WTC11 (cell line): ENCODE measurements at regions not wholly inside any gene's neighbourhood (a gene's known extent, or its start where the extent isn't known, plus 50 kb on each side); places are given as distances from the start of the nearest gene placed in this dataset.

Source experiments
- ATAC-seq: fragments of 200-7000 bp; cut with Tn5 transposase; 2 replicates; pipeline ENCODE4 v1.10.0; 2021; ENCODE audit warnings: mild to moderate bottlenecking, moderate library complexity
- CTCF ChIA-PET: fragments of 300-600 bp; sonication (Branson Sonifier 250); formaldehyde crosslinking; loops from one replicate; lab custom pipeline; 2021; ENCODE audit warnings: antibody characterized with exemption; lab: Charles Lee
- POLR2A ChIA-PET: fragments of 350-600 bp; sonication (Branson Sonifier 250); formaldehyde crosslinking; loops from one replicate; lab custom pipeline; 2021; ENCODE audit warnings: antibody characterized with exemption; lab: Charles Lee
- DNase-seq: peaks from one replicate; pipeline ENCODE4 v3.0.0; 2021; ENCODE audit warnings: low spot score
- H3K27ac Mint-ChIP-seq: 2 replicates; pipeline ENCODE4 v1.8.0; 2021; ENCODE audit warnings: mixed read lengths
- H3K27me3 Mint-ChIP-seq: 2 replicates; pipeline ENCODE4 v1.8.0; 2021; ENCODE audit warnings: low read depth, mild to moderate bottlenecking, moderate library complexity, mixed read lengths
- H3K36me3 Mint-ChIP-seq: 2 replicates; pipeline ENCODE4 v1.8.0; 2021; ENCODE audit warnings: mixed read lengths
- H3K4me1 Mint-ChIP-seq: 2 replicates; pipeline ENCODE4 v1.8.0; 2022; ENCODE audit warnings: mixed read lengths
- H3K4me3 Mint-ChIP-seq: 2 replicates; pipeline ENCODE4 v1.8.0; 2021; ENCODE audit warnings: mild to moderate bottlenecking, moderate library complexity, mixed read lengths
- H3K9me3 Mint-ChIP-seq: 2 replicates; pipeline ENCODE4 v1.8.0; 2021; ENCODE audit warnings: mixed read lengths
- ESRRA ChIP-seq: sonication (generic); formaldehyde crosslinking; IDR thresholded peaks from 2 replicates; pipeline ENCODE4 v1.8.1; 2022; ENCODE audit warnings: mild to moderate bottlenecking, missing genetic modification reagents, borderline replicate concordance
- NFATC4 ChIP-seq: fragments of 250-450 bp; sonication (Bioruptor Pico); IDR thresholded peaks from 2 replicates; pipeline ENCODE4 v1.9.0; 2021; ENCODE audit warnings: mild to moderate bottlenecking
- RELA ChIP-seq: sonication (generic); formaldehyde crosslinking; IDR thresholded peaks from 2 replicates; pipeline ENCODE4 v1.8.1; 2022; ENCODE audit warnings: missing genetic modification reagents, mild to moderate bottlenecking, borderline replicate concordance
- SP1 ChIP-seq: sonication (generic); formaldehyde crosslinking; conservative IDR thresholded peaks from 2 replicates; pipeline ENCODE4 v1.8.1; 2022; ENCODE audit warnings: missing genetic modification reagents
- TCF7 ChIP-seq: sonication (generic); formaldehyde crosslinking; IDR thresholded peaks from 2 replicates; pipeline ENCODE4 v1.8.0; 2022; ENCODE audit warnings: mild to moderate bottlenecking, low read depth, missing genetic modification reagents, moderate library complexity
- TP53 ChIP-seq: sonication (generic); formaldehyde crosslinking; IDR thresholded peaks from 2 replicates; pipeline ENCODE4 v1.8.1; 2023; ENCODE audit warnings: mild to moderate bottlenecking, missing genetic modification reagents
- ZNF263 ChIP-seq: sonication (generic); formaldehyde crosslinking; IDR thresholded peaks from 2 replicates; pipeline ENCODE4 v1.8.1; 2022; ENCODE audit warnings: low read depth, mild to moderate bottlenecking, moderate library complexity, missing genetic modification reagents
- ZNF671 ChIP-seq: fragments of 250-450 bp; sonication (Bioruptor Pico); IDR thresholded peaks from 2 replicates; pipeline ENCODE4 v1.8.0; 2021; ENCODE audit warnings: mild to moderate bottlenecking
- TF ChIP-seq, protein P1 (sequence below): sonication (generic); formaldehyde crosslinking; IDR thresholded peaks from 2 replicates; pipeline ENCODE4 v1.8.1; 2022; ENCODE audit warnings: low read depth, mild to moderate bottlenecking, moderate library complexity, missing genetic modification reagents, borderline replicate concordance
- TF ChIP-seq, protein P2 (sequence below): fragments of 250-450 bp; sonication (Bioruptor Pico); IDR thresholded peaks from 2 replicates; pipeline ENCODE4 v1.9.0; 2021; ENCODE audit warnings: moderate library complexity, mild to moderate bottlenecking, inconsistent platforms, borderline replicate concordance
- TF ChIP-seq, protein P3 (sequence below): fragments of 250-450 bp; sonication (Bioruptor Pico); conservative IDR thresholded peaks from 2 replicates; pipeline ENCODE4 v1.9.0; 2021; ENCODE audit warnings: mild to moderate bottlenecking
- TF ChIP-seq, protein P4 (sequence below): fragments of 250-450 bp; sonication (Bioruptor Pico); IDR thresholded peaks from 2 replicates; pipeline ENCODE4 v1.9.0; 2021; ENCODE audit warnings: mild to moderate bottlenecking
- TF ChIP-seq, protein P5 (sequence below): sonication (generic); formaldehyde crosslinking; IDR thresholded peaks from 2 replicates; pipeline ENCODE4 v1.8.0; 2023; ENCODE audit warnings: missing genetic modification reagents, mild to moderate bottlenecking, borderline replicate concordance
- TF ChIP-seq, protein P6 (sequence below): sonication (generic); formaldehyde crosslinking; IDR thresholded peaks from 2 replicates; pipeline ENCODE4 v1.8.1; 2022; ENCODE audit warnings: low read depth, missing genetic modification reagents, borderline replicate concordance
- TF ChIP-seq, protein P7 (sequence below): sonication (generic); formaldehyde crosslinking; IDR thresholded peaks from 2 replicates; pipeline ENCODE4 v1.8.0; 2022; ENCODE audit warnings: mild to moderate bottlenecking, missing genetic modification reagents

DNA sequence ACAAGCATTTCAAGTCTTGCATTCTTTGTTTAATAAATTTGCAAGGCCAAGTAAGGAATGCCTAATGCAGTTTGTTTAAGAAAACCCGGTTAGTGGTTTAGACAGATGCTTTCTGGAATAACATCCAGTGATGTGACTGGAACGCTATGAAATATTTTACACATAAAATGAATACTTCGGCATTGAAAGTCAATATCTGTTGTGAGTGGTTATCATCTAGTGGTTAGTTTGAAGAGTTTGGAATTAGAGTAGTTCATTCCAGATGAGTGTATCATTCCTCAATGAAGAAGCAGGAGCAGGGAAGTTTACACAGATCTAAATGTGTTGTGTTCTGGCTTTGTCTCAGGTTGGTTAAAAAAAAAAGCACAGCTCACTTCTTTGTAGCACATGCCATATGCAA lies 608.0 kb upstream of the PIK3C3 start:
- H3K4me1 Mint-ChIP-seq = peaks cover 5% of the 10 kb centered on the region
- 0 out of 2 replicates have a peak, but pooled peaks cover 2% of the 10 kb centered on the region for H3K36me3 Mint-ChIP-seq
- ATAC-seq = no peak
- no peak overlapping the region for H3K27ac Mint-ChIP-seq
- no peak for DNase-seq
- TF ChIP-seq, protein P1, sequence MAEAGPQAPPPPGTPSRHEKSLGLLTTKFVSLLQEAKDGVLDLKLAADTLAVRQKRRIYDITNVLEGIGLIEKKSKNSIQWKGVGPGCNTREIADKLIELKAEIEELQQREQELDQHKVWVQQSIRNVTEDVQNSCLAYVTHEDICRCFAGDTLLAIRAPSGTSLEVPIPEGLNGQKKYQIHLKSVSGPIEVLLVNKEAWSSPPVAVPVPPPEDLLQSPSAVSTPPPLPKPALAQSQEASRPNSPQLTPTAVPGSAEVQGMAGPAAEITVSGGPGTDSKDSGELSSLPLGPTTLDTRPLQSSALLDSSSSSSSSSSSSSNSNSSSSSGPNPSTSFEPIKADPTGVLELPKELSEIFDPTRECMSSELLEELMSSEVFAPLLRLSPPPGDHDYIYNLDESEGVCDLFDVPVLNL (CRISPR knock-in tag) = no peak
- no peak for TF ChIP-seq SP1 (CRISPR knock-in tag)
- TF ChIP-seq, protein P2, sequence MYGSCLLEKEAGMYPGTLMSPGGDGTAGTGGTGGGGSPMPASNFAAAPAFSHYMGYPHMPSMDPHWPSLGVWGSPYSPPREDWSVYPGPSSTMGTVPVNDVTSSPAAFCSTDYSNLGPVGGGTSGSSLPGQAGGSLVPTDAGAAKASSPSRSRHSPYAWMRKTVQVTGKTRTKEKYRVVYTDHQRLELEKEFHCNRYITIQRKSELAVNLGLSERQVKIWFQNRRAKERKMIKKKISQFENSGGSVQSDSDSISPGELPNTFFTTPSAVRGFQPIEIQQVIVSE (CRISPR knock-in tag) = no peak
- TF ChIP-seq ESRRA (CRISPR knock-in tag) = no peak
- no peak for TF ChIP-seq NFATC4 (CRISPR knock-in tag)
- TF ChIP-seq, protein P3, sequence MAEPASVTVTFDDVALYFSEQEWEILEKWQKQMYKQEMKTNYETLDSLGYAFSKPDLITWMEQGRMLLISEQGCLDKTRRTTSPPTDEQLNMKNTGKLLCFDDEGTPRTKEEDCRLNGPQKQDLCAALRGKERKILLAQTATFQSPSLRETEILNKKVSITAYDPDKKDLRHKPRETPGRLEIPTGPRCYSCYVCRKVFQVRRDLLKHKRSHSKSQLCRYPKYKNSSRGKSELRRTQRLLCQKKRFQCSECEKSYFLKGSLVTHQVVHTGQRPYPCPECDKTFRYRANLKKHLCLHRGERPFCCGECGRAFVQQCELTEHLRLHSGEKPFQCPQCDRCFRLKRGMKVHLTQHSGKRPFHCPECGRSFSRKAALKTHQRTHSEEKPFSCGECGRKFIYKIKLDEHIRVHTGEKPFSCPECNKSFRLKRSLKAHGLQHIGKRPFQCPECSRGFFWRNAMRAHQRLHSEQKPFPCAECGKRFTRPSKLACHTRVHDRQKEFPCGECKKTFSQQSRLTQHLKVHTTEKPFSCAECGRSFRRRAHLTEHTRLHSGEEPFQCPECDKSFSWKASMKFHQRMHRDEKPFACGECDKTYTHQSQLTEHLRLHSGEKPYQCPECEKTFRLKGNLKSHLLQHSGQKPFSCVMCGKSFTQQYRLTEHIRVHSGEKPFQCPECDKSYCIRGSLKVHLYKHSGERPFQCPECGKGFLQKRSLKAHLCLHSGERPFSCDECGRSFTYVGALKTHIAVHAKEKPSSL = no peak
- TF ChIP-seq, protein P4, sequence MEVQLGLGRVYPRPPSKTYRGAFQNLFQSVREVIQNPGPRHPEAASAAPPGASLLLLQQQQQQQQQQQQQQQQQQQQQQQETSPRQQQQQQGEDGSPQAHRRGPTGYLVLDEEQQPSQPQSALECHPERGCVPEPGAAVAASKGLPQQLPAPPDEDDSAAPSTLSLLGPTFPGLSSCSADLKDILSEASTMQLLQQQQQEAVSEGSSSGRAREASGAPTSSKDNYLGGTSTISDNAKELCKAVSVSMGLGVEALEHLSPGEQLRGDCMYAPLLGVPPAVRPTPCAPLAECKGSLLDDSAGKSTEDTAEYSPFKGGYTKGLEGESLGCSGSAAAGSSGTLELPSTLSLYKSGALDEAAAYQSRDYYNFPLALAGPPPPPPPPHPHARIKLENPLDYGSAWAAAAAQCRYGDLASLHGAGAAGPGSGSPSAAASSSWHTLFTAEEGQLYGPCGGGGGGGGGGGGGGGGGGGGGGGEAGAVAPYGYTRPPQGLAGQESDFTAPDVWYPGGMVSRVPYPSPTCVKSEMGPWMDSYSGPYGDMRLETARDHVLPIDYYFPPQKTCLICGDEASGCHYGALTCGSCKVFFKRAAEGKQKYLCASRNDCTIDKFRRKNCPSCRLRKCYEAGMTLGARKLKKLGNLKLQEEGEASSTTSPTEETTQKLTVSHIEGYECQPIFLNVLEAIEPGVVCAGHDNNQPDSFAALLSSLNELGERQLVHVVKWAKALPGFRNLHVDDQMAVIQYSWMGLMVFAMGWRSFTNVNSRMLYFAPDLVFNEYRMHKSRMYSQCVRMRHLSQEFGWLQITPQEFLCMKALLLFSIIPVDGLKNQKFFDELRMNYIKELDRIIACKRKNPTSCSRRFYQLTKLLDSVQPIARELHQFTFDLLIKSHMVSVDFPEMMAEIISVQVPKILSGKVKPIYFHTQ (CRISPR knock-in tag) = no peak
- no peak for TF ChIP-seq ZNF671
- TF ChIP-seq RELA (CRISPR knock-in tag) = no peak
- TF ChIP-seq ZNF263 (CRISPR knock-in tag) = no peak
- TF ChIP-seq, protein P5, sequence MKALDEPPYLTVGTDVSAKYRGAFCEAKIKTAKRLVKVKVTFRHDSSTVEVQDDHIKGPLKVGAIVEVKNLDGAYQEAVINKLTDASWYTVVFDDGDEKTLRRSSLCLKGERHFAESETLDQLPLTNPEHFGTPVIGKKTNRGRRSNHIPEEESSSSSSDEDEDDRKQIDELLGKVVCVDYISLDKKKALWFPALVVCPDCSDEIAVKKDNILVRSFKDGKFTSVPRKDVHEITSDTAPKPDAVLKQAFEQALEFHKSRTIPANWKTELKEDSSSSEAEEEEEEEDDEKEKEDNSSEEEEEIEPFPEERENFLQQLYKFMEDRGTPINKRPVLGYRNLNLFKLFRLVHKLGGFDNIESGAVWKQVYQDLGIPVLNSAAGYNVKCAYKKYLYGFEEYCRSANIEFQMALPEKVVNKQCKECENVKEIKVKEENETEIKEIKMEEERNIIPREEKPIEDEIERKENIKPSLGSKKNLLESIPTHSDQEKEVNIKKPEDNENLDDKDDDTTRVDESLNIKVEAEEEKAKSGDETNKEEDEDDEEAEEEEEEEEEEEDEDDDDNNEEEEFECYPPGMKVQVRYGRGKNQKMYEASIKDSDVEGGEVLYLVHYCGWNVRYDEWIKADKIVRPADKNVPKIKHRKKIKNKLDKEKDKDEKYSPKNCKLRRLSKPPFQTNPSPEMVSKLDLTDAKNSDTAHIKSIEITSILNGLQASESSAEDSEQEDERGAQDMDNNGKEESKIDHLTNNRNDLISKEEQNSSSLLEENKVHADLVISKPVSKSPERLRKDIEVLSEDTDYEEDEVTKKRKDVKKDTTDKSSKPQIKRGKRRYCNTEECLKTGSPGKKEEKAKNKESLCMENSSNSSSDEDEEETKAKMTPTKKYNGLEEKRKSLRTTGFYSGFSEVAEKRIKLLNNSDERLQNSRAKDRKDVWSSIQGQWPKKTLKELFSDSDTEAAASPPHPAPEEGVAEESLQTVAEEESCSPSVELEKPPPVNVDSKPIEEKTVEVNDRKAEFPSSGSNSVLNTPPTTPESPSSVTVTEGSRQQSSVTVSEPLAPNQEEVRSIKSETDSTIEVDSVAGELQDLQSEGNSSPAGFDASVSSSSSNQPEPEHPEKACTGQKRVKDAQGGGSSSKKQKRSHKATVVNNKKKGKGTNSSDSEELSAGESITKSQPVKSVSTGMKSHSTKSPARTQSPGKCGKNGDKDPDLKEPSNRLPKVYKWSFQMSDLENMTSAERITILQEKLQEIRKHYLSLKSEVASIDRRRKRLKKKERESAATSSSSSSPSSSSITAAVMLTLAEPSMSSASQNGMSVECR (CRISPR knock-in tag) = no peak
- TF ChIP-seq, protein P6, sequence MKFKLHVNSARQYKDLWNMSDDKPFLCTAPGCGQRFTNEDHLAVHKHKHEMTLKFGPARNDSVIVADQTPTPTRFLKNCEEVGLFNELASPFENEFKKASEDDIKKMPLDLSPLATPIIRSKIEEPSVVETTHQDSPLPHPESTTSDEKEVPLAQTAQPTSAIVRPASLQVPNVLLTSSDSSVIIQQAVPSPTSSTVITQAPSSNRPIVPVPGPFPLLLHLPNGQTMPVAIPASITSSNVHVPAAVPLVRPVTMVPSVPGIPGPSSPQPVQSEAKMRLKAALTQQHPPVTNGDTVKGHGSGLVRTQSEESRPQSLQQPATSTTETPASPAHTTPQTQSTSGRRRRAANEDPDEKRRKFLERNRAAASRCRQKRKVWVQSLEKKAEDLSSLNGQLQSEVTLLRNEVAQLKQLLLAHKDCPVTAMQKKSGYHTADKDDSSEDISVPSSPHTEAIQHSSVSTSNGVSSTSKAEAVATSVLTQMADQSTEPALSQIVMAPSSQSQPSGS (CRISPR knock-in tag) = no peak
- TF ChIP-seq, protein P7, sequence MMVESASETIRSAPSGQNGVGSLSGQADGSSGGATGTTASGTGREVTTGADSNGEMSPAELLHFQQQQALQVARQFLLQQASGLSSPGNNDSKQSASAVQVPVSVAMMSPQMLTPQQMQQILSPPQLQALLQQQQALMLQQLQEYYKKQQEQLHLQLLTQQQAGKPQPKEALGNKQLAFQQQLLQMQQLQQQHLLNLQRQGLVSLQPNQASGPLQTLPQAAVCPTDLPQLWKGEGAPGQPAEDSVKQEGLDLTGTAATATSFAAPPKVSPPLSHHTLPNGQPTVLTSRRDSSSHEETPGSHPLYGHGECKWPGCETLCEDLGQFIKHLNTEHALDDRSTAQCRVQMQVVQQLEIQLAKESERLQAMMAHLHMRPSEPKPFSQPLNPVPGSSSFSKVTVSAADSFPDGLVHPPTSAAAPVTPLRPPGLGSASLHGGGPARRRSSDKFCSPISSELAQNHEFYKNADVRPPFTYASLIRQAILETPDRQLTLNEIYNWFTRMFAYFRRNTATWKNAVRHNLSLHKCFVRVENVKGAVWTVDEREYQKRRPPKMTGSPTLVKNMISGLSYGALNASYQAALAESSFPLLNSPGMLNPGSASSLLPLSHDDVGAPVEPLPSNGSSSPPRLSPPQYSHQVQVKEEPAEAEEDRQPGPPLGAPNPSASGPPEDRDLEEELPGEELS = no peak
- no peak for TF ChIP-seq TCF7 (CRISPR knock-in tag)
- no peak for TF ChIP-seq TP53 (CRISPR knock-in tag)
- ChIA-PET CTCF (no interaction called here), POLR2A (no interaction called here)
- no peaks in the 10 kb centered on the region for H3K9me3 Mint-ChIP-seq
- no peaks in the 10 kb centered on the region for H3K27me3 Mint-ChIP-seq
- H3K4me3 Mint-ChIP-seq = no peak overlapping the region
